Osteocyte (in vitro differentiated cells): ENCODE measurements at regions not wholly inside any gene's neighbourhood (a gene's known extent, or its start where the extent isn't known, plus 50 kb on each side); places are given as distances from the start of the nearest gene placed in this dataset.

ENCODE experiments used
- DNase-seq: peaks from one replicate; pipeline ENCODE4 v3.0.0; 2021; ENCODE audit warnings: mixed read lengths; ENCODE audit not compliant: unreplicated experiment; ENCODE audit errors: extremely low spot score
- H3K27ac Mint-ChIP-seq: one replicate; pipeline ENCODE4 v1.8.0; 2021; ENCODE audit warnings: mild to moderate bottlenecking, mixed read lengths; ENCODE audit not compliant: unreplicated experiment
- H3K27me3 Mint-ChIP-seq: one replicate; pipeline ENCODE4 v1.8.0; 2021; ENCODE audit warnings: mixed read lengths; ENCODE audit not compliant: unreplicated experiment
- H3K36me3 Mint-ChIP-seq: one replicate; pipeline ENCODE4 v1.8.0; 2021; ENCODE audit warnings: mixed read lengths; ENCODE audit not compliant: unreplicated experiment
- H3K4me1 Mint-ChIP-seq: one replicate; pipeline ENCODE4 v1.8.0; 2021; ENCODE audit warnings: mixed read lengths; ENCODE audit not compliant: unreplicated experiment
- H3K4me3 Mint-ChIP-seq: one replicate; pipeline ENCODE4 v1.8.0; 2021; ENCODE audit warnings: mild to moderate bottlenecking, moderate library complexity, mixed read lengths; ENCODE audit not compliant: unreplicated experiment
- H3K9me3 Mint-ChIP-seq: one replicate; pipeline ENCODE4 v1.8.0; 2021; ENCODE audit warnings: mixed read lengths; ENCODE audit not compliant: unreplicated experiment
- TF ChIP-seq, protein P1 (sequence below): fragments of 200-600 bp; sonication (generic); IDR thresholded peaks from 2 replicates; pipeline ENCODE4 v1.5.0; 2021; ENCODE audit warnings: antibody characterized with exemption, mild to moderate bottlenecking, moderate library complexity

- DNase-seq: no peak
- Mint-ChIP-seq H3K4me3 (no peak overlapping the region), H3K9me3 (no peaks in the 10 kb centered on the region), H3K4me1 (no peaks in the 10 kb centered on the region), H3K27ac (no peak overlapping the region), H3K27me3 (peaks cover 32% of the 10 kb centered on the region), H3K36me3 (no peaks in the 10 kb centered on the region)
- TF ChIP-seq, protein P1, sequence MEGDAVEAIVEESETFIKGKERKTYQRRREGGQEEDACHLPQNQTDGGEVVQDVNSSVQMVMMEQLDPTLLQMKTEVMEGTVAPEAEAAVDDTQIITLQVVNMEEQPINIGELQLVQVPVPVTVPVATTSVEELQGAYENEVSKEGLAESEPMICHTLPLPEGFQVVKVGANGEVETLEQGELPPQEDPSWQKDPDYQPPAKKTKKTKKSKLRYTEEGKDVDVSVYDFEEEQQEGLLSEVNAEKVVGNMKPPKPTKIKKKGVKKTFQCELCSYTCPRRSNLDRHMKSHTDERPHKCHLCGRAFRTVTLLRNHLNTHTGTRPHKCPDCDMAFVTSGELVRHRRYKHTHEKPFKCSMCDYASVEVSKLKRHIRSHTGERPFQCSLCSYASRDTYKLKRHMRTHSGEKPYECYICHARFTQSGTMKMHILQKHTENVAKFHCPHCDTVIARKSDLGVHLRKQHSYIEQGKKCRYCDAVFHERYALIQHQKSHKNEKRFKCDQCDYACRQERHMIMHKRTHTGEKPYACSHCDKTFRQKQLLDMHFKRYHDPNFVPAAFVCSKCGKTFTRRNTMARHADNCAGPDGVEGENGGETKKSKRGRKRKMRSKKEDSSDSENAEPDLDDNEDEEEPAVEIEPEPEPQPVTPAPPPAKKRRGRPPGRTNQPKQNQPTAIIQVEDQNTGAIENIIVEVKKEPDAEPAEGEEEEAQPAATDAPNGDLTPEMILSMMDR: no peak
These were observed 88.2 kb upstream of the HNRNPA3 start for GRCh38 chr2:177124371-177124770.

GRCh38 chr2:177127821-177128220 lies 84.8 kb upstream of the HNRNPA3 start:
- no peak overlapping the region for H3K27ac Mint-ChIP-seq
- H3K4me3 Mint-ChIP-seq: no peak overlapping the region
- no peaks in the 10 kb centered on the region for H3K36me3 Mint-ChIP-seq
- H3K9me3 Mint-ChIP-seq: no peaks in the 10 kb centered on the region
- peaks cover 17% of the 10 kb centered on the region for H3K27me3 Mint-ChIP-seq
- no peaks in the 10 kb centered on the region for H3K4me1 Mint-ChIP-seq
- TF ChIP-seq, protein P1: no peak
- DNase-seq: no peak

DNA sequence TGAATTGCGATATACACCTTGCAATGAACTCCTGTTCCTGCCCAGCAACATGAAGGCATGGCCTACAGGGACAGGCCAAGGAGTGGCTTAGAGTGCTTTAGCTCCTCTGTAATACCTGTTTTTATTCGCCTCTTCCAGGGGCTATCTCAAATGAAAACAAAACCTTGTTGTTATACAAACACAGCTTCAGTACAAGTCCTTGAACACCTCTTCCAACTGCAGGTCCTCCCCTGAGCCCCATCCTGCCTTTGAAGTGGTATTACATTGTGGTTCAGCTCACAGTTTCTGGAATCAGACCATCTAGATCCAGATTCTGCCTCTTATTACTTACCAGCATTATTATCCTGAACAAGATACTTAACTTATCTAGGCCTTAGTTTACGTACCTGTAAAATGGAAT lies 83.0 kb upstream of the HNRNPA3 start:
- Mint-ChIP-seq H3K36me3 (no peaks in the 10 kb centered on the region), H3K27ac (no peak overlapping the region), H3K4me3 (no peak overlapping the region), H3K9me3 (no peaks in the 10 kb centered on the region), H3K27me3 (peaks cover 22% of the 10 kb centered on the region), H3K4me1 (no peaks in the 10 kb centered on the region)
- TF ChIP-seq, protein P1: no peak
- no peak for DNase-seq

DNA sequence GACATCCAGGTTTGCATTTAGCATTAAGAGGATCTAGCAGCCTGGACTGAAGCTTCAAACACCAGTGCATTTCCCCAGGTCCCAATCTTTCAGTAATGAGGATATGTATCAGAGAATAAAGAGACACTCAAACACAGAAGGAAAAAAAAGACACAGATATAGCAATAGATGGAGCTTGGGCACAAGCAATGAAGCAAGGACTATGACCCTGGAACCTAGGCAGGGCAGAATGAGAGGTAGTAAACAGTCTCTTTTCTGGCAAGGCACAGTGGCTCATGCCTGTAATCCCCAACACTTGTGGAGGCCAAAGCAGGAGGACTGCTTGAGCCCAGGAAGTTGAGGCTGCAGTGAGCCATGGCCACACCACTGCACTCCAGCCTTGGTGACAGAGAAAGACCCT lies 80.7 kb upstream of the HNRNPA3 start:
- TF ChIP-seq, protein P1: no peak
- no peaks in the 10 kb centered on the region for H3K4me1 Mint-ChIP-seq
- H3K4me3 Mint-ChIP-seq: no peak overlapping the region
- no peaks in the 10 kb centered on the region for H3K36me3 Mint-ChIP-seq
- no peak for DNase-seq
- H3K27ac Mint-ChIP-seq: no peak overlapping the region
- no peaks in the 10 kb centered on the region for H3K9me3 Mint-ChIP-seq
- peaks cover 15% of the 10 kb centered on the region for H3K27me3 Mint-ChIP-seq

GRCh38 chr2:177138823-177139222 lies 73.8 kb upstream of the HNRNPA3 start:
- no peak overlapping the region for H3K4me3 Mint-ChIP-seq
- peaks cover 49% of the 10 kb centered on the region for H3K27me3 Mint-ChIP-seq
- H3K36me3 Mint-ChIP-seq: no peaks in the 10 kb centered on the region
- DNase-seq: no peak
- no peaks in the 10 kb centered on the region for H3K9me3 Mint-ChIP-seq
- TF ChIP-seq, protein P1: no peak
- no peak overlapping the region for H3K27ac Mint-ChIP-seq
- no peaks in the 10 kb centered on the region for H3K4me1 Mint-ChIP-seq
